ENCODE measurements at regions not wholly inside any gene's neighbourhood (a gene's known extent, or its start where the extent isn't known, plus 50 kb on each side); places are given as distances from the start of the nearest gene placed in this dataset.

DNA sequence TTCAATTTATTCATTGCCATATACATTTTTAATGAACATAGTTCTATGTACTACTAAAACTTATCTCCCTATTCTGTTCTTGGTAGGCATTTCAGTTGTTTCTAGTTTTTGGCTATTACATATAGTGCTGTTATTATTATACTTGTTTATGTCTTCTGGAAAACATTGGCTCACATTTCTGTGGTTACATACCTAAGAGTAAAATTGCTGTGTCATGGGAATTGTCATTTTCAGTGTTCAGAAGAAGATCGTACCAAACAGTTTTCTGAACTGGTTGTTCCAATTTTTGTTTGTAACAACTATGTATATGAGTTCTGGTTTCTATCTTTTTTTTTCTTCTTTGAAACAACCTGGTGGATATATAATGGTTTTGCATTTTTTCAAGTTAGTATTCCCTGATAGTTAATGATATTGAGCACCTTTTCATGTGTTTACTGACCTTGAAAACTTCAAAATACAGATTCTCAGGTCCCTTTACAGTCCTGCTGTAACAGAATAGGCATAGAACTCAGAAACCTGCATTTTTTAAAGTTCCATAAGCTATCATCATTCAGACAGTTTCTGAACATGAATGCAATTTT lies 230.7 kb downstream of the JRKL start:
- Histone ChIP-seq H3K4me3 (replicated peaks in 1 of 3; ENCODE audit: insufficient read depth in 1 of 3, low read depth in 1 of 3, low read length in 3 of 3) (no peak overlapping the region), H3K27ac (ENCODE audit: insufficient read depth, low read depth, low read length) (no peak overlapping the region), H3K27me3 (ENCODE audit: control insufficient read depth in 2 of 2, insufficient read depth in 2 of 2, low read length in 2 of 2) (no peaks in the 10 kb centered on the region), H4K20me1 (replicated peaks; ENCODE audit: control insufficient read depth, extremely low read depth, insufficient read depth, low read length) (no peaks in the 10 kb centered on the region), H3K9me1 (replicated peaks; ENCODE audit: control insufficient read depth, extremely low read depth, insufficient read depth, low read length) (no peaks in the 10 kb centered on the region), H3K9me3 (replicated peaks; ENCODE audit: control insufficient read depth, insufficient read depth, low read length) (no peaks in the 10 kb centered on the region), H3K79me2 (ENCODE audit: control insufficient read depth, insufficient read depth, low read length) (no peaks in the 10 kb centered on the region), H2AFZ (ENCODE audit: low read depth, low read length) (no peak overlapping the region), H3K4me2 (ENCODE audit: insufficient read depth, low read length) (no peak overlapping the region), H3K4me1 (ENCODE audit: control insufficient read depth, extremely low read depth, insufficient read depth, low read length) (no peaks in the 10 kb centered on the region), H3K36me3 (ENCODE audit: control insufficient read depth in 2 of 2, extremely low read depth in 1 of 2, insufficient read depth in 2 of 2, low read length in 2 of 2) (no peaks in the 10 kb centered on the region), H3K9ac (replicated peaks; ENCODE audit: extremely low read depth, insufficient read depth, low read length) (no peak overlapping the region)
- DNase-seq (ENCODE audit: low read depth, low spot score) (no peak), FAIRE-seq (no peak)
- dilution Hi-C loops (cut with MboI; ENCODE audit: extremely low pct_ligation_motif_present, low sequenced_read_pairs), result no loop called here
- POLR2A ChIA-PET, result no interaction called here
- CTCF ChIA-PET, result no interaction called here
- intact Hi-C loops (cut with micrococcal nuclease), result no loop called here
- TF ChIP-seq MAX (IDR thresholded peaks at IDR 0.05; ENCODE audit: insufficient read depth, insufficient read length) (no peak), JUN (IDR thresholded peaks at IDR 0.05; ENCODE audit: borderline replicate concordance, insufficient read depth, insufficient read length, low read depth) (no peak), GATA2 (IDR thresholded peaks at IDR 0.05; ENCODE audit: insufficient read depth, insufficient read length, low read depth, low read length) (no peak), POLR2A (IDR thresholded peaks at IDR 0.05; ENCODE audit: low read depth, low read length) (no peak), MYC (IDR thresholded peaks at IDR 0.05; ENCODE audit: low read depth, low read length) (no peak), FOS (IDR thresholded peaks at IDR 0.05; ENCODE audit: borderline replicate concordance, insufficient read depth, low read length) (no peak), CTCF (IDR thresholded peaks at IDR 0.05; ENCODE audit: extremely low read depth in 1 of 2, insufficient read depth in 1 of 2, low read depth in 1 of 2, low read length in 2 of 2) (no peak), POLR2AphosphoS5 (IDR thresholded peaks at IDR 0.05; ENCODE audit: insufficient read depth, low read depth, low read length) (no peak), EZH2 (IDR thresholded peaks at IDR 0.05; ENCODE audit: borderline replicate concordance, low read depth, low read length, severe bottlenecking) (no peak)
- no TSS peak for BruUV-seq (replicated peaks)

Measured in endothelial cell of umbilical vein (primary cell).